Fibroblast of skin of scalp (primary cell): ENCODE measurements at regions not wholly inside any gene's neighbourhood (a gene's known extent, or its start where the extent isn't known, plus 50 kb on each side); places are given as distances from the start of the nearest gene placed in this dataset.

Source experiments
- DNase-seq: peaks from one replicate; pipeline ENCODE4 v3.0.0-alpha.2; 2013

DNA sequence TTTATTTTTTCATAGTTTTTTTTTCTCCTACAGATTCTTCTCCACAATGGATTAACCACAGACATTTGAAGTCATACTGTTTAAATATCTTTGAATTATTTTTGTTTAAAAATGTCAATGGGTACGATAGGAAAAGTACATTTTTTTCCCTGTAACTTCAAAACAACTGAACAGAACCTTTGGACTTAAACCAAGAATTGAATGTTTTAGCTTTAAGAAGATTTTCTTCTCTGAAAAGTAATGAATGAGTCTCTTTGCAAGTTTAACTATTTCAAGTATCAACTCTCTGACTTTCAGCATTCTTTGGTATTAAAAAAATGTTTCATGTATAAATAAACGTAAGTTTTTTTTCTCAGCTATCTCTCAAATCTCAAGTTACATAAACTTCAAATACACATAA lies 364.3 kb downstream of the FBXO8 start:
- no peak for DNase-seq

DNA sequence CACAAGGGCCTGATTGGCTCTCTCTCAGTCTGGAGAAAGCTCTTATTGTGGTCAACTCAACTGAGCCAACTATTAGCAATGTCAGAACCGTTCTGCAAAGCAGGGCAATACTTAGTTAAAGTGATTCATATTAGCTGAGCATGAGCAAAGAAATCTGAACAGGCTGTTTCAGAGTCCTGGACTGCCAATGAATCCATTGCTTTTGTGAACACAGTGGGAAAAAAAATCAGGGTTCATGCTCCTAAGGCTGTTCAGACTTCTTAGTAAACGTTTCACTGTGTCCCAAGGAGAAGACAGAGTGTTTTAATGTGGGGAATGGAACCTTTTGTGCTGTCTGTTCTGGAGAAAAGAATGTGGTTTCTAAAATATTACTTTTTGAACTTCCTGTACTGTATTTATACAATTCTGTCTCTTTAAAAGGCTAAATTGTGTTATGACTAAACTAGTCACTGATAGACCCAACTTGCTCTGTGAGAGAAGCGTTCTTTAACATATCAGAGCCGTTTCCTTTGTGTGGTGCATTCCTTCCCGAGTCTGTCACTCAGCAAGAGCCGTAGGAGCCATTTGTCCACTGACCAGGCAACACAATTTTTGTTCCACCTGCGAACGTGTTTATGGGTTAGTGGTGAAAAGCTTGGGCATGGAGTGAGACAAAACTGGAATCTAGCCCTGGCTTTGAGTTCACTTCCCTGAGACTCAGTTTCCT lies 366.1 kb downstream of the FBXO8 start:
- peak; percentile 11 for DNase-seq

DNA sequence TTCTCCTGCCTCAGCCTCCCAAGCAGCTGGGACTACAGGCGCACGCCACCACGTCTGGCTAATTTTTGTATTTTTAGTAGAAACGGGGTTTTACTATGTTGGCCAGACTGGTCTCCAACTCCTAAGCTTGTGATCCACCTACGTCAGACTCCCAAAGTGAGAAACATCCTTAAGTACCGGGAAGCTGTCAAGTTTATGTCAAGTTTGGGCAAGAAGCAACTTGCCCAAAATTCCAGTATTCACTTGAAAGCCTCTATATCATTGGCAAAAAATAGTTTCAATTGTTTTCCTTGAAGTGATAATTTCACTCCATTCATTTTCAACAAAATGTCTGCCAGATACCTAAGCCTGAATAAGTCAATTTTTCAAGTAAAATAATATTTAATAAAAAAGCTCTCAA lies 370.0 kb downstream of the FBXO8 start:
- no peak for DNase-seq

DNA sequence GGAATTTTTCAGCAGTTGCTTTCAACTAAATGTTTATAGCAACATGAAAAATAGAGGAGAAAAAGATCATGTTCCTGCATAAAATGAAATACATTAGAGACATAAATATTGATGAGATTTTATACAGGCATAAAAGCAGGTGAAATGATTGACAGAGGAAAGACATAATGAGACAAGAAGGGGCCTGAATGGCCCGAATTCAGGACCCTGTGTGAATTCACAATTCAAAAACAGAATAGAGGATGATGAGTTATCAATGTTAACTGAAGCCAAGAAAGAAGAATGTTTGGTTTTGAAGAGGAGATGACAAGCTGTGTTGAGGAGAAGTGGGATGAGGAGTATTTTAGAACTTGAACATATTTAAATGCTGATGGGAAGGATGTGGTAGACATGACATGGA lies 371.1 kb downstream of the FBXO8 start:
- no peak for DNase-seq

DNA sequence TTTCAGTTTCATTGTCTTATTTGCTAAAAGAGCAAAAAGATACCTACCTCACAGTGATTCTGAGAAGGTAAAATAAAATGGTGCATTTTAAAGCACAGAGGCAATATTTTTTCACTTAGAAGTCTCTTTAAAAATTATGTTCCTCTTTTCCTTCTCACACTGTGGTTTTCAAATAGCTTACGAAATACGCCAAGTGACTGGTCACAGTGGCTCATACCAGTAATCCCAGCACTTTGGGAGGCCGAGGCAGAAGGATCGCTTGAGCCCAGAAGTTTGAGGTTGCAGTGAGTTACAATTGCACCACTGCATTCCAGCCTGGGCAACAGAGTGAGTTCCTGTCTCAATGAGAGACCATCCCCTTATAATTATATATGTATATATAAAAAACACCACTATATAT lies 372.6 kb downstream of the FBXO8 start:
- no peak for DNase-seq

DNA sequence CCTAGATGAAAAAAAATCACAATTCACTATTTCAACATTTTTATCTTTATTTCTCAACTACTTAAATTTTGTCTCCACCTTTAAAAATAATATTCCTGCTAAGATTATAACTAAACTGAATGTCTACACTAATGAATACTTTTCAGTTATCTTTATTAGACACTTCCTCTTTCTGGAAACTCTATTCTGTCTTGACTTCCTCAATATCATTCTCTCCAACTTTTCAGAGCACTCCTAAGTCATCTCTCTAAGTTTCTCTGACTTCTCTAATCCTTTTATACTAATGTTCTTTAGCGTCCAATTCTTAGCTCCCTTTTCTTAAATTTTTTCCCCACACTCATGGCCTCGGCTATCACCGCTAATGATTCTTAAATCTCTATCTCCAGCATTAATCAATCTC lies 374.2 kb downstream of the FBXO8 start:
- no peak for DNase-seq

DNA sequence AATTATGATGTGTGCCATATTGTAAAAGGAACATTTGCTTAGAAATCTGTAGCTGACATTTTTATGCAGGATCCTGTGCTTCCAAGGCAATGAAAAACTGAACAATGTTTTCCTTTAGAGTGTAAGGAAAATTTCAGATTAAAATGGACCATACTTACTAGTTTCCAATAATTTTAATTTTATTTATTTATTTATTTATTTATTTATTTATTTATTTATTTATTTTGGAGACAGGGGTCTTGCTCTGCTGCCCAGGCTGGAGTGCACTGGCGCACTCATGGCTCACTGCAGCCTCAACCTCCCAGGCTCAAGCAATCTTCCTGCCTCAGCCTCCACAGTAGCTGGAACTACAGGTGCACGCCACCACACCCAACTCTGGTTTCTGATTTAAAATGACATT lies 369.8 kb upstream of the HAND2 start:
- no peak for DNase-seq

DNA sequence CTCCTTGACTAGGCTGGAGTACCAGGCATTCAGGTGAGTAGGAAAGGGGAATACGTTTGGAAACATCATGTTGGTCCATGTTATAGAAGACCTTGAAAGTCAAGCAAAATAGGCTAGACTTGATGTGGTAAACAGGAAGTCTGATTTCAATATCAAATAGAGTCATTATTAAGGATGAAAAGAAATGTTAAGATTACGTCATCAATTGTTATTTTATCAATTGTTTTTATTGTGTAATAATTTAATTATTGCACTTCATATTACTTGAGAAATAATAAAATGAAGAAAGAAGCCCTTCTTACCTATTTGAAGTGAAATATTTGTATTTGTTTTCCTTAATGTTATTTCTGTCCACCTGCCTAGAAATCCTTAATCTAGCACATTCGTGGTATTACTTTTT lies 361.0 kb upstream of the HAND2 start:
- no peak for DNase-seq

DNA sequence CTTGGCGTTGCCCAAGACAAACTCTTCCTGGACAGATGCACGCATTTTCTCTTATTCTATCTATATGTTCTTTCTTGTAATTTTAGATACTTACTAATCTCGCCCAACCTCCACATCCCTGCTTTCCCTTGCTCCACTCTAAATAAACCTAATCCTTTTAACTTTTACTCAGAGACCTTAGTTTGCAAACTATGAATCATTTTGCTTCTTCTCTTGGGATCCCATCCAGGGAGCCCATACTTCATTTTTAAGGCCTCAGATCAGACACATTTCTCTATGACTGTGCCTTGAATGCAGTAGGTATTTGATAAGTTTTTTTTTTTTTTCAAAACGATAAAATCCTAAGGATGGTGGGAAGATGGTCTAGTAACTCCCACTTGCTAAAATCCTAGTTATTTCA lies 353.8 kb upstream of the HAND2 start:
- no peak for DNase-seq

DNA sequence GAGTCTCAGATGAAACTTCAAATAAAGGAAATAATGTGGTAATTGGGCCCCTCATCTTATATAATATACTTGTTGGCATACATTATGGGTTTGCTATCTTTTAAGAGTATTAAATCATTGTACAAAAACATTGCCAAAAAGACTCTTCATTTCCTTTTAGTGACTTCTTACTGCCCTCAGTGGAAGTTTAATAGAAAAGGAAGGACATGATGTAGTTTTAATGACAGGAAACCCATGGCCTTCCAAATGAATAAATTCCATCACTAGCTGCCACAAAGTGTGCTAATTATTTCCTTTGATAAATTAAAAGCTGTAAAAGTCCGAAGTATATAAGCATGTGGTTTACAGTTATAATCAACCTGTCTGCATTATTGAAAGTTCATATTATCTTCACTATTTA lies 350.9 kb upstream of the HAND2 start:
- no peak for DNase-seq

DNA sequence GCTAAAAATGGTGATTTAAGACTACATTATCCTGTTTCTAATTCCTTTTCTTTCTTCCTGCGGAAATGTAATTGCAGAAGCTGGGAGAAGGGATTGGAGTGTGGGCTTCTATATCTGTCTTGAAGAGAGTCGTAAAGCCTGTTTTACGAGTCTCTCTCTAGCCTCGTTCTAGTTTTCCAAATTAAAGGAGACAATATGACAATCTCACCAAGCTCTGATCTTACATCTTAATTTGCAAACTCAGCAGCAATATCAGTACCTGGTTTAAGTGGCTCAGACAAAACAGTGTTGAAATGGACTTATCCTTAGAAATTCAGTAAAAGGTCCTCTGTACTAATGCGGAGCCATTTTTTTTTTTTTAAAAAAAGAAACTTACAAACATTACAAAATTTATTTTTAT lies 349.5 kb upstream of the HAND2 start:
- DNase-seq, result no peak

DNA sequence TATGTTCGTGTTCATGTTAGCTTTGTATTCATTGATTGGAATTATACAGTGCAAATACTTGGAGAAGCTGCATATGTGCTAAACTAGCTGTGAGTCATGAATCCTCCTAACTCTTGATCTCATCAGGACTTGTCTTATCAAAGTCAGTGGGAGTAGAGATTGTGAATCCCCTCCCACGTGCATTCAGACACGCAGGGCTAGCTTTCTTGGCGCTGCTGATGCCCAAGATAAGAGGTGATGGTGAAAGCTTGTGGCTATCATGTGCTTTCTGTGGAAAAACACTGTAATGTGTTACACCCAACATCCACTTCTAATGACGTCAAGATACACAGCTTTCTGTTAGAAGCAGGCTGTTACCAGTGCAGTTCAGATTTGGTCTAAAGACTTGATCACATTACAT lies 348.7 kb upstream of the HAND2 start:
- no peak for DNase-seq

DNA sequence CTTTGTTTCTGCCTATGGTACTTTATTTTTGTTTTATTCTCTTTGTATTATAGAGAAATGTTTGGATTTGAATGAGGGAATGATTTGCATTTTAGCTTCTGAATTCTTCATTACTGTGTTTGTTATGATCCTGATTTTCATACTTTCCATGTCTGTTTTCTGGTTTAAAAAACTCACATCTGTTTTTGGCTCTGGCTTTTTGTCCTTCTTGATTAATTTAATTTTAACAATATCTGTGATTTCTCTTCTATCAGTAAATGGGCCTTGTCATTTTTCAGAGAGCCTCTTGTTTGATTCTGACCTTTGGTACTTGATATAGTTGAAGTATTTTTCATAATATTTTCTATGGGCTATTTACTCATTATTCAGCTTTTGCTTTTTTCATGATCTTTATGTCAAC lies 341.6 kb upstream of the HAND2 start:
- DNase-seq, result no peak

DNA sequence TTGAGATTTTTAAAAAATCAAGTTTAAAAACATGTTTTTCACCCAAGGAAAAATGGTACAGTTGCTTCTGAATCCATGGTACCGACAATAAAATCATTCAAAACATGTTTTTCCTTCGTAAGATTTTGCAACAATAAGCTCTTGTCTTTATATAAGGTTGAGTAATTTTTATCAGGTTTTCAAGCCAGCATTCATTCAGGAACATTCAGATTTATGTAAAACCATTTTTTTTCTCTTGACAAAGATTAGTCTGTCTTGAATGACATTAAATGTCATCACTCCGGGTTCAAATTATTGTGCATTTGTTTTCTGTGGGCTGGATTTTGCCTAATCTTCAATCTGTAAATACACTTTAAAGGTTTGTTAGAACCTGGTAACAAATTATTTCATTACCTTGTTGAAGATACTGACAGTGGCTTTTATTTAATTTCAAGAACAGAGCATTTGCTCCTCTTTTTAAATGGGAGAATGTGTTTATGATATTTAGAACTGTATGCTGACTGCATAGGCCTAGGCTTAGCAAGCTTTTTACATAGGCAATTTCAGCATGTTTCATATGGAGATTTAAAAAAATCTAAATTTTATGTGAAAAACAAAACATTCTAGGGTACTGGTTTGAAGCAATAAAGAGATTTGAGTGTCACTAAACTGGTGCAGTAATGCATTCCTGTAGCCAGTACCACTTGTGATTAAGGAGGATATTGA lies 336.4 kb upstream of the HAND2 start:
- DNase-seq, result no peak

DNA sequence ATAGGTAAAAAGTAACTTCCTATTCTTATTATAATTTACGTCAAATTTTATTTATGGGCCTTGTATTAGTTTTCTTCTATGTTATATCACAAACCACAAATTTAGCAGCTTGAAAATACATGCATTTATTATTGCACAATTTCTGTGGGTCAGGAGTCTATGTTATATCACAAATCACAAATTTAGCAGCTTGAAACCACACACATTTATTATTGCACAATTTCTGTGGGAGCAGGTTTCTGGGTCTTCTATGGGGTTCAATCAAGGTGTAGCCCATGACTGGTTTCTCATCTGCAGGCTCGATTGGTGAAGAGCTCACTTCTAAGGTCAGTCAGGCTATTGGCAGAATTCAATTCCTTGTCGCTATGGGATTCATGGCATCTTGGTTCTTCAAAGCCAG lies 332.7 kb upstream of the HAND2 start:
- DNase-seq, result no peak

DNA sequence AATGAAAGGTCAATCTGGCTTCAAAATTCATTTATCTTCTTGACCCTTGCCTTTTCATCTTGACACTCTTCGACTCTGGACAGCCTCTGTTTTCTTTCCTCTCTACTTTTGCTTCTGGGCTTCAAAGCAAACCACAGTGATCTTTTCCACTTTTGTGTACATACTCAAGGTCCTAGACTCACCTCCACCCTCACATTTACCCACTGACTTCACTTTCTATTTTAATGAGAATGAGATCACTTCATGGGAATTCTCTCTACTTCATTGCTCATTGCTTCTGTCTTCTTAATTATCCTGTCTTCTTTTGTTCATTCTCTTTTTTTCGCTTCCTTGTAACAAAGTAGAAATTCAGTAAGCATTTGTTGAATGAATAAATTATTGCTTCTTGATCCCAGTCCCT lies 330.1 kb upstream of the HAND2 start:
- DNase-seq, result no peak

DNA sequence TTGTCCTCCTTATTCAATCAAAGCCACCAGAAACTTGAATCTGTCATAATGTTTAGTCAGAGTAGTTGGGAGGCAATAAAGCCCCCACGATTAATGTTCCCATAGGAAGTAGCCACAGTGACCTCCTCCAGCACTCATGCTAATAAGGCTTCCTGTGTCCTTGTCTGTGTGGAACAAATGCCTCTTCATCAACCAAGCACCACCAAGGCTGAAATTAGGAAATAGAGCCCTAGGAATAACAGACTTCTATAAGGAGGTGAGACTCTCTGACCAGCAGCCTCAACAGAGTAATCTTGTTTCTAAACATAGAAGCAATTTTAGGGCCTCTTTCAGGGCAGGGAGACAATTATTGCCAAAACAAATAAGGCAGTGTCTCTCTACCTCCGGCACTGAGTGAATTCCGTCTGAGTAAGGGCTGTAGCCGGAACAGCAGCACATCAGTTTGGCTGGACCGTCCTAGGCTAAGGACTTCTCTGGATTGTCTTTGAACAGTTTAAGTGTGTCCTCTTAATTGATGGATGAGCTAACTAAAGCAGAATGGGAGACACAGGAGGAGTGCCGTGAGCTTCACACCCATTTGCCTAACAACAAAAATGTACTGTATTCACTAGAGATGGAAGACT lies 329.2 kb upstream of the HAND2 start:
- DNase-seq, result no peak

DNA sequence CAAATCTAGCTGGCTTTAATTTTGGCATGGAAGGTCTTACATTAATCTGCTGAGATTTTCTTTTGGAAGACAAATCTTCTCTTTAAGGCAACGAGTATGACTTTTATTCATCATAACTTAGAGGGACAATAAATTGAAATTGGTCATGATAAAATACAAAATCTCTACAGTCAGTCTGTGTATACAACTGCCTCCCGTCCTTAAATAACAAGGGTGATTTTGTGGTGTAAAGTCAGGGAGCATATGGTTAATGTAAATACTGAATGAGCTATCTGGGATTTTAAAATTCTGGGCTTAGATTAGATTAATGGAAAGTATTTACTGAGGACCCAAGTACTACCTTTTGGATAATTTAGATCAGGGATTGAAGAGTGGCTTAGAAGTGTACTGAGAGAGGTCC lies 328.4 kb upstream of the HAND2 start:
- no peak for DNase-seq

DNA sequence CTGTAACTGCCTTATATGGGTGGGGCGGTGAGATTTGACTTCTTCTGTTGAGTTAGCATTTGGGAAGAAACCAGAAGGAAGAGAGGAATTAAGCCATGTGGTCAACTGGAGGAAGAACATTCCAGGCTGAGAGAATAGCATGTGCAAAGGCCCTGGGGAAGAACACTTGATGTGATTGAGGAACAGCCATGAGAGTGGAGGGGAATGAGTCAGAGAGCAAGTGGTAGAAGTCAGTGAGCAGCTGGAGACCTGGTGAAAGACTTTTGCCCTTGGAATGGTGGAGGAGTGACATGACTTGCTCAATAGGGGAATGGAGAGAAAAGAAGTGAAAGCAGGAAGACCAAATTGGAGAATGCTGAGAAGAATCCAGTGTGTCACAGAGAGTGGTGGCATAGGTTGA lies 327.8 kb upstream of the HAND2 start:
- DNase-seq, result no peak

DNA sequence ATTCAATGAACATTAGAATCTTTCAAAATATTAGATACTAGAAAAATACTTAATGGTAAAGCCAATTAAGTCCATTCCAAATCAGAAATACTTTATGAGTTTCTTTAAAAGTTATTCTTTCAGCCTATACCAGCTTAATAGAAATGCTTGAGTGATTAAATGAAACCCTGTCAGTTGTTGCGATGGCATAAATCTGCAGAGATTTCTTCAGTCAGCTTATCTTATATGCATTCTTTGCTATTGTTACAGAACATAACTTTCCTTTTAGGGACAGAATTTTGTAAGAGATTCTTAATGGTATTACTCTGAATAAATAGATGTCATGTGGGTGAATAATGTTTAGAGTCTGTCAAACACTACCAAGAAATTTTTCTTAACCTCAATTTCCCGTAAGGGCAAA lies 325.0 kb upstream of the HAND2 start:
- DNase-seq, result no peak

DNA sequence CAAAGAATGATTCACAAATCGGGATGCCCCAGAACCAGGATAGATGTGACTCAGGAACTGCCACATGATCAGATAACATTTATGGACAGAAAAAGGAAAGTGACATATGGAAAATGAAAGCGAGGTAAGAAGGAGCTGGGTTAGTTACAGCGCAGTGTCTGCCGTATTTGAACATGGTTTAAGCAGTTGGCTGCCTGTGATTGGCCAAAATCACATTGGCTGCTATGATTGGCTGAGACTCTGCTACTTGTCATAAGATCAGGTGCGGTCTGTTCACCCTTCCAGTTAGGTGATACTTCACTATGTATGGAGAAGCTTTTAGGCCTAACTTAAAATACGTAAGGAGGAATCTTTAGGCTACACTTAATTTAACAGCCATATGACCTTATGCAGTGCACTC lies 322.7 kb upstream of the HAND2 start:
- DNase-seq, result no peak

DNA sequence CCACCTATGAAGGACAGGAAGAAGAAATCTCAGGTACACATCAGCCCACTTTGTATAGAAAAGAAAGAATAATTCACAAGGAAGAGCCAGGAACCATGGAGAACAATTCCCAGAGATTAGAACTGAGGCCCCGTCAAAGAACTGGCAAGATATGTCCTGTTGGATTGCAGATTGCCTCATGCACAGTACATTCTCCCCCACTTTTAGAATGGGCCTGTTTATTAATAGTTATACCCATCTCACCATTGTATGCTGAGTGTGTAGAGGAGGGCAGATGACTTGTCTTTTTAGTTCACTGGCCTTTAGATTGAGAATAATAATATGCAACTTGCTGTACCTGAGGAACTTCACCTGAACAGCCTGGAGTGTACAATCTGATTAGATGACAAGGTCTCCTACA lies 315.6 kb upstream of the HAND2 start:
- DNase-seq, result no peak

DNA sequence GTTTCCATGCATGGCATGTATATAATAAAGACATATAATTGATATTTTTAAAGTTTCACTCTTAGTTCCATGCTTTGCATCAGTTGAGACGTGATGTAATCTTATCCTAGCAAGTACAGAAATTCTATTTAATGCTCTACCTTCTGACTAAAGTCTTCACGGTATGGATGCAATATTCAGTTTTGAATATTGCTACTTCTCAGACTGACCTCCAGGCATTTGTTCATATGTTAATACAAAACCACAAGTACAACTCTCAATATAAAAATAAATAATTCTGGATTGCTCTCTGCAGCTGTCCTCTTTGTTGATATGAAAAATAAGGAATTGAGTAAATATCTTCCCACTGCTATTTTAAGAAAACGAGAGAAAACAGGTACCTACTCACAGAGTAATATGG lies 309.8 kb upstream of the HAND2 start:
- DNase-seq, result no peak

DNA sequence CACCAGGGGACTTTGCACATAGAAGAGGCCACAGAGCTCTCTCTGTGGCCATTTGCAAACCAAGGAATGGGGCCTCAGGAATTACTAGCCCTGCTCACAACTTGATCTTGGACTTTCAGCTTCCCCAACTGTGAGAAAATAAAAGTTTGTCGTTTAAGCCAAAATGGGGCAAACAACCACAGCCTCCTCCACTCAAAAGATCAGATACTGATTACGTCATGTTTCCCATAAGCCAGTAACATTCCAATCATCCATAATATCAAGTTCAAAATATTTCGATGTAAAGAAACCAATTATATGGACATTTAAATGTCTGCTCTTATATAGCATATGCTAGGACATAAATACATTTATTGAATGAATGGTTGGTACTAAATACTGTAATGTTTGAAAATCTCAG lies 307.5 kb upstream of the HAND2 start:
- DNase-seq, result no peak
